ENCODE measurements at regions not wholly inside any gene's neighbourhood (a gene's known extent, or its start where the extent isn't known, plus 50 kb on each side); places are given as distances from the start of the nearest gene placed in this dataset.

DNA sequence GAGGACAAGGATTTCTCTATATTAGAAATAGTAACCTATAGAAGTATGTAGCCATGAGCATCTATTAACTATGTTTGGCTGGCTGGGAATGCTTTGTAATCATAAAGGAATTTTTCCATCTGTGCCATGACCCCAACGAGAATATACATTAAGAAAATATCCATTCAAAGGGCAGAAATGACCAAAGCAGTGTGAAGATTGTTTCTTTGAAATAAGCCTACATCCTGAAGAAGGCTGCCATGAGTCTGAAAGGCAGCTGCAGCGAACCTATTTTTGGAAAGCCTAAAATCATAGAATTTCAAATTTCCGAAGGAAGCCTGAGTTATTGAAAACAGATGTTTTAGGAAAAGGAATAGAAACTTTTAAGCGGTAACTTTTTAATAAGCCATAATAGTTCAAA is 244.2 kb upstream of the FOXK1 start:
- no peaks in the 10 kb centered on the region; the same call in 1 of the 2 replicates for H3K9me3 ChIP-seq (replicated peaks; ENCODE audit: control insufficient read depth, insufficient read depth, low read depth, low read length)
- FAIRE-seq (no peak), ATAC-seq (no peak), DNase-seq (ENCODE audit: extremely low read depth in 1 of 4, low spot score in 3 of 4) (no peak)
- in situ Hi-C loops (cut with MboI): no loop called here
- no TSS peak for BruUV-seq (replicated peaks)
- no peak overlapping the region for H3K9ac ChIP-seq (ENCODE audit: insufficient read depth in 1 of 2, low read depth in 2 of 2, low read length in 2 of 2)
- no peaks in the 10 kb centered on the region for H3K9me1 ChIP-seq (ENCODE audit: control insufficient read depth, insufficient read depth, low read length)
- 1% methylated on average over 4 of the region's 4 CpGs for WGBS (ENCODE audit: insufficient coverage, low coverage, missing lambda C conversion rate)
- no peaks in the 10 kb centered on the region for H4K20me1 ChIP-seq (replicated peaks; ENCODE audit: control insufficient read depth, insufficient read depth, low read length)
- H2AFZ ChIP-seq (ENCODE audit: low read depth, low read length): no peak overlapping the region
- H3K27me3 ChIP-seq (ENCODE audit: control insufficient read depth in 2 of 2, insufficient read depth in 2 of 2, low read length in 2 of 2): peaks cover 0 to 6% of the 10 kb centered on the region in 2 experiments; a peak in 1 of 5 replicates
- no peak overlapping the region for H3K4me3 ChIP-seq
- H3K36me3 ChIP-seq (ENCODE audit: control insufficient read depth, insufficient read depth, low read length): no peaks in the 10 kb centered on the region
- H3K4me1 ChIP-seq (replicated peaks in 1 of 2; ENCODE audit: control insufficient read depth in 2 of 2, insufficient read depth in 2 of 2, low read length in 2 of 2): no peaks in the 10 kb centered on the region
- intact Hi-C loops (cut with micrococcal nuclease): no loop called here
- CTCF ChIA-PET (ENCODE audit: low intra/inter-chr PET ratio): no interaction called here
- no peak overlapping the region for H3K27ac ChIP-seq (ENCODE audit: extremely low read depth, low read depth, low read length)
- no peak overlapping the region for H3K4me2 ChIP-seq (ENCODE audit: insufficient read depth, low read length)
- no peaks in the 10 kb centered on the region for H3K79me2 ChIP-seq (ENCODE audit: control insufficient read depth, insufficient read depth, low read length)
- POLR2A ChIA-PET: no interaction called here
- TF ChIP-seq MAFF (IDR thresholded peaks at IDR 0.05; ENCODE audit: low read length): no peak
- no peak for TF ChIP-seq CHD4 (IDR thresholded peaks at IDR 0.05; ENCODE audit: insufficient read depth, insufficient replicate concordance, low read depth, low read length, poor library complexity, severe bottlenecking)
- TF ChIP-seq ZNF785 (CRISPR knock-in tag; IDR thresholded peaks at IDR 0.05): no peak
- TF ChIP-seq, protein P1, sequence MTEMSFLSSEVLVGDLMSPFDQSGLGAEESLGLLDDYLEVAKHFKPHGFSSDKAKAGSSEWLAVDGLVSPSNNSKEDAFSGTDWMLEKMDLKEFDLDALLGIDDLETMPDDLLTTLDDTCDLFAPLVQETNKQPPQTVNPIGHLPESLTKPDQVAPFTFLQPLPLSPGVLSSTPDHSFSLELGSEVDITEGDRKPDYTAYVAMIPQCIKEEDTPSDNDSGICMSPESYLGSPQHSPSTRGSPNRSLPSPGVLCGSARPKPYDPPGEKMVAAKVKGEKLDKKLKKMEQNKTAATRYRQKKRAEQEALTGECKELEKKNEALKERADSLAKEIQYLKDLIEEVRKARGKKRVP (CRISPR knock-in tag; IDR thresholded peaks at IDR 0.05): no peak
- TF ChIP-seq, protein P2, sequence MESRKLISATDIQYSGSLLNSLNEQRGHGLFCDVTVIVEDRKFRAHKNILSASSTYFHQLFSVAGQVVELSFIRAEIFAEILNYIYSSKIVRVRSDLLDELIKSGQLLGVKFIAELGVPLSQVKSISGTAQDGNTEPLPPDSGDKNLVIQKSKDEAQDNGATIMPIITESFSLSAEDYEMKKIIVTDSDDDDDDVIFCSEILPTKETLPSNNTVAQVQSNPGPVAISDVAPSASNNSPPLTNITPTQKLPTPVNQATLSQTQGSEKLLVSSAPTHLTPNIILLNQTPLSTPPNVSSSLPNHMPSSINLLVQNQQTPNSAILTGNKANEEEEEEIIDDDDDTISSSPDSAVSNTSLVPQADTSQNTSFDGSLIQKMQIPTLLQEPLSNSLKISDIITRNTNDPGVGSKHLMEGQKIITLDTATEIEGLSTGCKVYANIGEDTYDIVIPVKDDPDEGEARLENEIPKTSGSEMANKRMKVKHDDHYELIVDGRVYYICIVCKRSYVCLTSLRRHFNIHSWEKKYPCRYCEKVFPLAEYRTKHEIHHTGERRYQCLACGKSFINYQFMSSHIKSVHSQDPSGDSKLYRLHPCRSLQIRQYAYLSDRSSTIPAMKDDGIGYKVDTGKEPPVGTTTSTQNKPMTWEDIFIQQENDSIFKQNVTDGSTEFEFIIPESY (CRISPR knock-in tag; IDR thresholded peaks at IDR 0.05): no peak
- no peak for TF ChIP-seq STAG1 (CRISPR knock-in tag; IDR thresholded peaks at IDR 0.05; ENCODE audit: borderline replicate concordance)
- TF ChIP-seq, protein P3, sequence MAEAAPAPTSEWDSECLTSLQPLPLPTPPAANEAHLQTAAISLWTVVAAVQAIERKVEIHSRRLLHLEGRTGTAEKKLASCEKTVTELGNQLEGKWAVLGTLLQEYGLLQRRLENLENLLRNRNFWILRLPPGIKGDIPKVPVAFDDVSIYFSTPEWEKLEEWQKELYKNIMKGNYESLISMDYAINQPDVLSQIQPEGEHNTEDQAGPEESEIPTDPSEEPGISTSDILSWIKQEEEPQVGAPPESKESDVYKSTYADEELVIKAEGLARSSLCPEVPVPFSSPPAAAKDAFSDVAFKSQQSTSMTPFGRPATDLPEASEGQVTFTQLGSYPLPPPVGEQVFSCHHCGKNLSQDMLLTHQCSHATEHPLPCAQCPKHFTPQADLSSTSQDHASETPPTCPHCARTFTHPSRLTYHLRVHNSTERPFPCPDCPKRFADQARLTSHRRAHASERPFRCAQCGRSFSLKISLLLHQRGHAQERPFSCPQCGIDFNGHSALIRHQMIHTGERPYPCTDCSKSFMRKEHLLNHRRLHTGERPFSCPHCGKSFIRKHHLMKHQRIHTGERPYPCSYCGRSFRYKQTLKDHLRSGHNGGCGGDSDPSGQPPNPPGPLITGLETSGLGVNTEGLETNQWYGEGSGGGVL (CRISPR knock-in tag; IDR thresholded peaks at IDR 0.05): no peak
- TF ChIP-seq, protein P4, sequence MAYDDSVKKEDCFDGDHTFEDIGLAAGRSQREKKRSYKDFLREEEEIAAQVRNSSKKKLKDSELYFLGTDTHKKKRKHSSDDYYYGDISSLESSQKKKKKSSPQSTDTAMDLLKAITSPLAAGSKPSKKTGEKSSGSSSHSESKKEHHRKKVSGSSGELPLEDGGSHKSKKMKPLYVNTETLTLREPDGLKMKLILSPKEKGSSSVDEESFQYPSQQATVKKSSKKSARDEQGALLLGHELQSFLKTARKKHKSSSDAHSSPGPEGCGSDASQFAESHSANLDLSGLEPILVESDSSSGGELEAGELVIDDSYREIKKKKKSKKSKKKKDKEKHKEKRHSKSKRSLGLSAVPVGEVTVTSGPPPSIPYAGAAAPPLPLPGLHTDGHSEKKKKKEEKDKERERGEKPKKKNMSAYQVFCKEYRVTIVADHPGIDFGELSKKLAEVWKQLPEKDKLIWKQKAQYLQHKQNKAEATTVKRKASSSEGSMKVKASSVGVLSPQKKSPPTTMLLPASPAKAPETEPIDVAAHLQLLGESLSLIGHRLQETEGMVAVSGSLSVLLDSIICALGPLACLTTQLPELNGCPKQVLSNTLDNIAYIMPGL (CRISPR knock-in tag; IDR thresholded peaks at IDR 0.05): no peak
- no peak for TF ChIP-seq ZNF830 (CRISPR knock-in tag; IDR thresholded peaks at IDR 0.05)
- TF ChIP-seq SIX5 (IDR thresholded peaks at IDR 0.05; ENCODE audit: borderline replicate concordance in 1 of 2, insufficient read depth in 1 of 2, low read depth in 1 of 2, low read length in 2 of 2): no peak
- TF ChIP-seq TAF7 (tag; IDR thresholded peaks at IDR 0.05): no peak
- TF ChIP-seq RFX5 (IDR thresholded peaks at IDR 0.05; ENCODE audit: low read depth, low read length): no peak
- no peak for TF ChIP-seq MAFK (IDR thresholded peaks at IDR 0.05; ENCODE audit: low read length)
- TF ChIP-seq, protein P5, sequence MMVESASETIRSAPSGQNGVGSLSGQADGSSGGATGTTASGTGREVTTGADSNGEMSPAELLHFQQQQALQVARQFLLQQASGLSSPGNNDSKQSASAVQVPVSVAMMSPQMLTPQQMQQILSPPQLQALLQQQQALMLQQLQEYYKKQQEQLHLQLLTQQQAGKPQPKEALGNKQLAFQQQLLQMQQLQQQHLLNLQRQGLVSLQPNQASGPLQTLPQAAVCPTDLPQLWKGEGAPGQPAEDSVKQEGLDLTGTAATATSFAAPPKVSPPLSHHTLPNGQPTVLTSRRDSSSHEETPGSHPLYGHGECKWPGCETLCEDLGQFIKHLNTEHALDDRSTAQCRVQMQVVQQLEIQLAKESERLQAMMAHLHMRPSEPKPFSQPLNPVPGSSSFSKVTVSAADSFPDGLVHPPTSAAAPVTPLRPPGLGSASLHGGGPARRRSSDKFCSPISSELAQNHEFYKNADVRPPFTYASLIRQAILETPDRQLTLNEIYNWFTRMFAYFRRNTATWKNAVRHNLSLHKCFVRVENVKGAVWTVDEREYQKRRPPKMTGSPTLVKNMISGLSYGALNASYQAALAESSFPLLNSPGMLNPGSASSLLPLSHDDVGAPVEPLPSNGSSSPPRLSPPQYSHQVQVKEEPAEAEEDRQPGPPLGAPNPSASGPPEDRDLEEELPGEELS (CRISPR knock-in tag; IDR thresholded peaks at IDR 0.05; ENCODE audit: borderline replicate concordance): no peak
- no peak for TF ChIP-seq TARDBP (IDR thresholded peaks at IDR 0.05)

Data from K562 (cell line).